SW 1271 (cell line): ENCODE measurements at regions not wholly inside any gene's neighbourhood (a gene's known extent, or its start where the extent isn't known, plus 50 kb on each side); places are given as distances from the start of the nearest gene placed in this dataset.

Experiments used
- DNase-seq, 2 experiments: peaks; one replicate each; lab custom pipeline; 2025; lab: John Stamatoyannopoulos, UW

DNA sequence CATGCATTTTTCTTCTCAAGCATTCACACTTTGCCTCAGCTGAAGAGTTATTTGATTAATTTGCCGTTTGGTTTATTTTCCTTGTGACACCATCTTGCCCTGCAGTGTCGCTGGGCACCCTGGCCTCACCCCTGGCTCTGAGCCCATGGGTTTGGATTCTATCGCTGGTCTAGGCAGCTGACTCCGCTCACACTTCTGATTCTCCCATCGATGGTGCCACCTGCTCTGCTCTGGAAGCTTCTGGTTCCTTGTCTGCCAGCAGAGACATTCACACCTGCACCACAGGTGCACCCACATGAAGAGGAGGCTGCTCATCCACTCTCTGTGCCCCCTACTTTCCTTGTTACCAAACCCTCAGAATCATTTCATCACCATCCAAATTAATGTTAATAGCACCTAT, 291.6 kb upstream of the CDH4 start:
- no peak for DNase-seq

DNA sequence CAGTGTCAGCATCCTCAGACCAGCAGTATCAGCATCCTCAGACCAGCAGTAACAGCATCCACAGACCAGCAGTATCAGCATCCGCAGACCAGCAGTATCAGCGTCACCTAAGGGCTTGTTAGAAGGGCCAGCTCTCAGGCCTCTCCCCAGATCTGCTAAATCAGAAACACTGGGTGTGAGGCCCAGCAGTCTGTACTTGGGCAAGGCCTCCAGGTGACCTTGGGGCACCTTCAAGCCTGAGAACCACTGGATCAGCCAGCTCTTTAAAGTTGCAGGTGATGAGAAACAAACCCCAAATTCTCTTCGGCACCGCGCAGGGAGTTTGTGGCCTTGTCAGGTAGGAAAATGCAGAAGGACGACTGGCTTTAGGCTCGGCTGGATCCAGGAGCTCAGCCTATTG, 290.5 kb upstream of the CDH4 start:
- DNase-seq, result no peak

DNA sequence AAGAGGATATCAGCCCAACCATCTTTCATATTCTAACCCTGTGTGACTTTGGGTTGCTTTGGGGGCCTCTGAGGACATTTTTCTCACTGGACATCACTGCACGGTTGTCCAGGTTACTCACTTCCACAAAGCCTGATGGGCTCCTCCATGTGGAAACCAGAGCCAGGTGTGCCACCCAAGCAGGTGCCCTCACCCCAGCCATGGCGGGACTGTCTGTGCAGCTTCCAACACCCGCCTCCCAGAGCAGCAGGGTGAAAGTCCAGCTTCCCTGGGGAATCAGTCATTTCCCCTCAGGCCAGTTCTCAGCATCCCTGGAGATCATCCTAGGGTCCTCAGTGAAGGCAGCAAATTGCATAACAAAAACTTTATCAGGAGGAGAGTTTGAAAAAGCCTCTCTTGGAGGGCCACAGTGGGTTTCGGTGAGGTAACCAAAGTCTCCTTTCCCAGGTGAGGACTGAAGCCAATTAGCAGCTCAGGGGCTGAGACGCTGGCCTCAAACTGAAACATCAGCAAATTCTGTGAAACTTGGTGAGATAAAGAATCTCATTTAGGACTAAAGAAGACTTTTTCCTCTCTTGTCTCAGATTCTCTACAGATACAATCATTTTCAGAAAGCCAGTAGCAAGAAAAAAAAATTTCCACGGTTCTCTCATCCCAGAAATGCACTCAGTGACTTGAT, 289.6 kb upstream of the CDH4 start:
- no peak for DNase-seq

DNA sequence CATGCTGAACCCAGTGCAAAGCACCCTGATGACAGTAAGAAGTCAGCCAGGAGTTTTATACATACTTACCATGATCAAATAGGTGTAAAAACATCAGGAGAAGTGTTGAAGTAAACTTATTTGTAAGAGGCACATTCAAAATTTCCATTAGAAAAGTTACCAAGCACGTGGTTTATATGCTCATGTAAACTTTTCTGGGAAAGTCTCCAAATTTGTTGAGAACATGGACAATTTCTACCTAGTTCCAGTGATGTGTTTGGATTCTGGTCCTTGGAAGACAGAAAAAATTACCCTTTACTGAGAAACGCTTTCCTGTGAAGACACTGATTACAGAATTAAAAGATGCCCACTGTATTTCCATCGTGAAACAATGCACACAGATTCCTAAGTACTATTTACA, 288.9 kb upstream of the CDH4 start:
- DNase-seq, result no peak

DNA sequence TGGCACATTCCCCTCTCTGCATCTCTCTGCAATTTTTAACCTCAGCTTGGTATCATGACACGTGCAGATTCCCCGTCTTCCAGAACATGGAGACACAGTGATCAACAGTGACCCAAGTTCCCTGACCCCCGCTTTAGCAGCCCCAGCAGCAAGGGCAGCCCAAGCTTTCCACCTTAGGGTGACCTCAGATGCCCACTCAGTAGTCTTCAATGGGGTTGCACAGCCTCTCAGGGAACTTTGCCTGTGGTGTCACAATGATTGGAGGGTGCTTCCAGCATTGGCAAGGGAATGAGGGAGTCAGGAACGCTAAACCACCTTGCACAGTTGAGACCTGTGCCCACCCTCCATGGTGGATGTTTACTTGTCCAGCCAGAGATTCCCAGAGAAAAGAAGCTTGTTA, 287.1 kb upstream of the CDH4 start:
- DNase-seq, result no peak

DNA sequence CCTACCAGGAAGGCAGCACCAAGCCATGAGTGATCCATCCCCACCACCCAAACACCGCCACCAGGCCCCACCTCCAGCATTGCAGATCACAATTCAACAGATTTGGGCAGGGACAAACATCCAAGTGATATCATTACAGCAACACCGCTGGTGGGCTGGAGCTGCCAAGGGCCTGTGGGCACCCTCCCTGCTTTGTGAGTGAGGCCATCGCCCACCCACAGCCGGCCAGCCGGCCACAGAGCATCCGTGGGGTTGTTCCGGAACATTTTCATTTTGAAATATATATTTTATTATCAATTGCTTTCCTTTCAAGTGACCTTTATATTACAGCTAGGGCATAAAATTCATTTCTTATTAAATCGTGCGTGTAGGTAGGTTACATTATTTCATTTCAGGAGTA, 286.0 kb upstream of the CDH4 start:
- DNase-seq, result no peak

DNA sequence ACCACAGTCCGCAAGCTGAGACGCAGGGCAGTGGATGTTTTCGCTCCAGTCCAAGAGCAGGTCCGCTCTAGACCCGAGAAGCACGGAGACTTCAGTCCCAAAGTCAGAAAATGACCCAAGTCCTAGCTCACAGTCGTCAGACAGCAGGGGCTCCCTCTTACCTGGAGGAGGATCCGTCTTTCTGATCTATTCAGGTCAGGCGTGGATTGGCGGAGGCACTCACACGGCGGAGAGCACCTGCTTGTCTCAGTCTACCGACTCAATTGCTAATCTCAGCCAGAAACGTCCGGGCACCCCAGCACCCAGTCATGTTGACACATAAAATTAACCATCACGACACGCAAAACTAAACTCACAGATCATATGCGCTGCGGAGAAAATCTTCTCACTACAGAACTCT, 285.3 kb upstream of the CDH4 start:
- DNase-seq, result no peak

DNA sequence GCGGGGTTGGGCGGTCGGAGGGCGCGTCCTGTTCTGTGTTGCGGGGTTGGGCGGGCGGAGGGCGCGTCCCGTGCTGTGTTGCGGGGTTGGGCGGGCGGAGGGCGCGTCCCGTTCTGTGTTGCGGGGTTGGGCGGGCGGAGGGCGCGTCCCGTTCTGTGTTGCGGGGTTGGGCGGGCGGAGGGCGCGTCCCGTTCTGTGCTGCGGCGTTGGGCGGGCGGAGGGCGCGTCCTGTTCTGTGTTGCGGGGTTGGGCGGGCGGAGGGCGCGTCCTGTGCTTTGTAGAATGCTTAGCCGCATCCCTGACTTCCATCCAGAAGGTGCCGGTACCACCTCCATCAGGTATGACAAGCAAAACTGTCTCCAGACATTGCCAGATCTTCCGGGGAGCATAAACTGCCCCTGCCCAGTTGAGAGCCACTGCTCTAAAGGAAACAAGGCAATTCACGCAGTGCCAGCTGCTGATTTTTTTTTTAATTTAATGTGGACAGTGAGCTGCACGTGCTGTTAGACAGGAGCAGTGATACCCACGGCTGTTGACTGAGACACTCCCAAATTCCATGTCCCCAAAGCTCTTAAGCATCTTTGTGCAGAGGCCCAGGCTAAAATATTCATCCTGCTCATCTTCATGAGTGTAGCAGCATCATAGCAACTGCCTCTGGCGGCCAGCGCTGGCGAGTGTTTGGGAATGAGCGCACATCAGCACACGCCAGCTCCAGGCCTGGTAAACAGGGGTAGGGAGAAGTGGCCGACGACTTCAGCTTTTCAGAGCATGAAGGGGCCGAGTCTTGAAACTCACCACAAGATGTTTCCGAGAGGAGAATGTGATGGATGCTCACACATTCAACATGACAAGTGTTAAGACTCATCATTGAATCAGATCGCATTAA, 284.4 kb upstream of the CDH4 start:
- DNase-seq, result no peak

DNA sequence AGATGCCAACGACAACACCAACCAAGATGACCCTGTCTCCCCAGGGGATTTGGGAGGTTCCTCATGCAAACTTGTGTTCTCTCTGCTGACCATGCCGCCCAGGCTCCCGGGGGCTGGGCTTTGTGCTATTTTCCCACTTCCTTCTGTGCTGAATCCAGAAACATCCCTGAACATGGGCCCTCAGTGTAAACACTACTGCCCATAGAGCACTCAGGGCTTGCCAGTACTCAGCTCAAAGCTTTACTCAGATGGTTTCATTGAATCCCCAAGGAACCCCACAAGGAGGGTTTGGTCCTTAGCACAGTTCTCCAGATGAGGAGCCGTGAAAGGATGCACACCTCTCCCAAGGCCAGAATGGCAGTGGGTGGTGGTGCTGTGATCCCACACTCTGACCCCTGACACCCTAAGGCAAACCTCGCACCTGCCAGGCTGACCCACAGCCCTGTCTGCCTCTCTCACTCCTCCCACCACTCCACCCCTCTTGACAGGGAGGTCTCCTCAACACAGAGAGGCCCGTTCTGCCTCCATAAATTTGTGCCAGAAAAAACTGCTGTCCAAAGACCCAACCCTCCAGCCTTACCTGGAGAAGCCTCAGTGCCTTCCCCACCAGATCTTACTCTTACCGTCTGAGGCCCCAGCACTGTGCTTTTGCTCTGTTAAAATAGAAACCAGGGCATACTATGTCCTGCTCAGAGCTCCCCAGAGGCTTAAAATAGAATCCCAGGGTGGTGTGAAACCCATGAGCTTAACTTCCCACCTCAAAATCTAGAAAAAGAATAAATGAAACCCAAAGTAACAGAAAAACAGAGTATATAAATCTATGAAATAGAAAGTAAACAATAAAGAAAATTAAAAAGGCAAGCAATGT, 283.0 kb upstream of the CDH4 start:
- DNase-seq, result no peak

DNA sequence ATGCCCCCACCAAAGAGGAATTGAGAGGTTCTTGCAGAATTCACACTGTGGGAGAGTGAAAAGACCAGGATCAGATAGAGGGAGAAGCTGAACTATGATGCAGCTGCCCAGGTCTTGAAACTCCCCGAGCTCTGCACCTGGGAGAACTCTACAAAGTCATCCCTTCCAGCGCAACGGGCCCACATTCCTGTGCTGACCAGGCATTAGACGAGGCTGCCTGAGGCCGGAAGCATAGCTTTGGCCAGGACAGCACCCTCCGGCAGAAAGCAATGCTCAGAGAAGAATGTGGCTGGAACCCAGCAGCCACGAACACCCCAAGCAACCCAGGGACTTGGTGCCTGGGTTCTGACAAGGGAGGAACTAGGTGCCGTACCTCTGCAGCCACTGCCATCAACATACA, 281.5 kb upstream of the CDH4 start:
- DNase-seq, result no peak

DNA sequence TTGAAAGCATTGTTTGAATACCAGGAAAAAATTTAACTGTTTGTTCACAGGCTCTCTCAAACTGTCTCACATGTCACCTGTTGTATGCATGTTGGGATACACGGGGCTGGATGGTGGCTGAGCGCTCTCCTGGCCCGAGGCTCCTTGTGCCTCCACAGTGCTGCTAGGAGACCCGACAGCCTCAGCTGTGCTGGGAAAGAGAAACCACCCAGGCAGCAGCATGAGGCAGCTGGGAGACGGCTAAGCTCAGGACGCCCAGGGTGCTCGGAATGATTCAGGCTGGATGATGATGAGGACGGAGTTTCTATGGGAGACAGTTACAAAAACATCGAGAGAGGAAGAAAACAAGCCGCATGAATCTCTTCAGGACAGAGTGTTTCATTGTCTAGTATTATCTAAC, 278.0 kb upstream of the CDH4 start:
- DNase-seq, result no peak

DNA sequence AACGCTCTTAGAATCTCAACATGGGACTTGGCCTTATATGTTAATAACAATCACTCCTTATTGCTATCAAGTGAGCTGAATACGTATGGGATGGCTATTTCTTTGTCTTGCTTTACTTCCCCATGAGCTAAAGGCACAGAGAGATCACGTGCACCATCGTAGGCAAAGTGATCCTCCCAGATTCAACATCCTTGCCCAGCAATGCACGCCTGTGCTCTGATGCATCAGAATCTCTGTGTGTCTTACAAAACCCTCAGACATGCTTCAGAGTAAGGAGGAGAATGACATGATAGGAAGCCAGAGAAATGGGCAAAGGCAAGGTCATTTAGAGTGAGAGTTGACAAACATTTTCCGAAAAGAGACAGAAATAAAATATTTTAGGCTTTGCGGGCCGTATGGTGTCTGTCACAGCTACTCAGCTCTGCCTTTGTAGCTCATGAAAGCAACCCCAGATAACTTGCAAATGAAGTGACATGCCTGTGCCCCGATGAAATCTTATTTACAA, 277.6 kb upstream of the CDH4 start:
- no peak for DNase-seq

DNA sequence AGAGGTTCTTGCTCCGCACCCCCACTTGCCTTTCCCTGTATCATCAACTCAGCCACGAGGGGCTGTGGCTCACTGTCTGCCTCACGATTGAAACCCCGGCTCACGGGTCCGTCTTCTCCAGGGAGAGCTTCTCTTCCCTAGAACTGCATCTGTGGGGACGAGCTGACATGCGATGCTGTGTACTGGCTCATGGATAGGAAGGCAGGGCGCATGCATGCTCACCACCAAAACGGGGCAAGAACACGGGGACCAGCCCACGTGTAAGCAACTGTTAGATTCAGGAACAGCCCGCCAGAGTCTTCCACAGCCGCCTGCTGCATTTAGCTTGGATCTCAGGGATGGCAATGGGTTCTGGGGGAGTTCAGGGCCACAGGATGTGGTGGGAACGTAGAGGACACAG, 275.9 kb upstream of the CDH4 start:
- DNase-seq, result no peak

DNA sequence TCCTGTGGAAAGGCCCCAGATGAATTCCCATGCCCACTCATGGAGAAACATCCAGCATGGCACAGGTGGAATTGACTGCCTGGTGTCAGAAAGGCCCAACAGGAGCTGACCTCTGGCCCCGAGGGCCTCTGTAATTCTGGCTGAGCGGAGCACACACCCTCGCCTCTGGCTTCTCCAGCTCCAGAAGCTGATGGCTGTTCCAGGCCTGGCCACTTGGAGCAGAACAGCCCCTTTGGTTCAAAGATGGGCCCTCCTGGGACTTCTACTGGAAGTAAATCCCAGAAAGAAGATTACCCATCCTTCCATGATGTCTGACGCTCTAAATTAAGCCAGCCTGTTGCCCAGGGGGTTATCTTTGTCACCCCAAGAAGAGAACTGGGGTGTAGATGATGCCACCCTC, 275.1 kb upstream of the CDH4 start:
- DNase-seq, result no peak

DNA sequence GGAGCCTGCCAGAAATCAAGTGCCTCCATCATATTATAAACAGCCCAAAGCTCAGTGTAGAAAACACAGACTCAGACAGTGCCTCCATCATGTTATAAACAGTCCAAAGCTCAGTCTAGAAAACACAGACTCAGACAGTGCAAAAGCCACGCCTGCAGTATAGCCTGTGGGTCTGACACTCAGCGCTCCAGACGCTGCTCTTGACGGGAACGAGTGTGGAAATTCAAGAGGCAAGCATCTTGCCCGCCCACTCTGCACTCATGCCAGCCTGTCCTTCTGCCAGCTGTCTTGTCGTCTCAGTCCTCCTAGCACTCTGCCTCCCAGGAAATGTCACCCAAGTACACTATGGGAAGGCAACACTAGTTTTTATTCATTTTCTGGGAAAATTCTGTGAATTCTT, 274.2 kb upstream of the CDH4 start:
- DNase-seq, result no peak

DNA sequence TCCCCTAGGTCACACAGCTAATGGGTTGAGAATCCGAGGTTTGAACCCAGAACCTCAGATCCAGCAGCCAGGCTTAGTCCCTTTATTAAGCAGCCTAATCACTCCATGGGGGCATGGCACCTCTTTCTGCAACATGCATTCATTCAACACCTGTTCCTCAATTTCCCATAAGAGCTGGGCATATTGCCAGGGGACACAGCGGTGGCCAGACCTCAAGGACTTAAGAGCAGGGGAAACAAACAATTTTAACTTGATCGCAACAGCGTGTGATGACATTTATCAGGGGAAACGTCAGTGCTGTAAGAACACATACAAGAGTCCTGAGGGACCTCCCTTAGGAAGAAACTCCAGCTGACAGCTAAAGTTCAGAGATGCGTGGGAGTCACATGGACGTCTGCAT, 267.4 kb upstream of the CDH4 start:
- DNase-seq, result no peak

DNA sequence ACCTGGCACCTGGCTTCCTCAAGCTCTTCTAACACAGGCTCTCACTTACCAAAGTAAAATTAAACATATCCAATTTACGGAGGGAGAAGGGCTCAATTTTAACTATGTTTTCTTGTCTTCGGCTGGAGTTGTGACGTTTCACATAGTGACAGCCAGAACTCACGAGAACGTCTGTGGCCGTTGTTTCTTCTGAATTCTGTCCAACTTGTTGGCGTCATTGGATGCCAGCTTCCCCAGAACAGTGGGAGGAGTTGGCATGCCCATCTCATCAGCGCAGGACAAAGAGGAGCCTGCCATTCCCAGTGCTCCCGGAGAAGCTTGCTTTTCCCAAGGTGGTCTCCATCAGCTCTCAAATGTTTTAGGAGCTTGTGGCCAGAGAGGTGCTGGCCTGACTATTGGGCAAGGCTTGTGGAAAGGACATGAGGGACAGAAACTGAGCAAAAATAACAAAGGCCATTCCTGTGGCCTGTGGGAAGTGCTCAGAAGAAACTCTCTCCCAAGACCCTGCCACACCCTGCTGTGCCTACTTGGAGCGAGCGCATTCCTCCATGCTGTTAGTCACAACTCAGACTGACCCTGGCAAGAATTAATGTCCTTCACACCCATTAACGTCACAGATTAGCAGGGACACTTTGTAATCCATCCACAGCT, 265.4 kb upstream of the CDH4 start:
- DNase-seq, result no peak

DNA sequence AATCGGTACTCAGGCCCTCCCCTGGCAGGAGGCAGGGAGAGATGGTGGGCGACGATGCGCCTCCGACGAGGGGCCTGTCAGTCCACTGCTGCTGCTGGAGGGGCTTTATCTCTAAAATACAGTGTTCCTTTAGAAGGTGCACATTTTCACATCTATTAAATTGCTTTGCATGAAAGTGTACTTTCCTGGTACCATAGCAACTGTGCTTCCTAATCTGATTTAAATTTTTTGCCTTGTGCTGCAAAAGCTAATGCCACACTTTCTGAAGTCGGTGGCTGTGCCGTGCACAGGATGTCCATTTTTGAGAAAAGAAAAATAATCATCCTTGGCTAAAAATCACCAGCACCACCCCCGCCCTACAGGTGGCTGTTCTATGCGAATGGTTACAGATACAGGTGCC, 262.0 kb upstream of the CDH4 start:
- DNase-seq, result no peak

DNA sequence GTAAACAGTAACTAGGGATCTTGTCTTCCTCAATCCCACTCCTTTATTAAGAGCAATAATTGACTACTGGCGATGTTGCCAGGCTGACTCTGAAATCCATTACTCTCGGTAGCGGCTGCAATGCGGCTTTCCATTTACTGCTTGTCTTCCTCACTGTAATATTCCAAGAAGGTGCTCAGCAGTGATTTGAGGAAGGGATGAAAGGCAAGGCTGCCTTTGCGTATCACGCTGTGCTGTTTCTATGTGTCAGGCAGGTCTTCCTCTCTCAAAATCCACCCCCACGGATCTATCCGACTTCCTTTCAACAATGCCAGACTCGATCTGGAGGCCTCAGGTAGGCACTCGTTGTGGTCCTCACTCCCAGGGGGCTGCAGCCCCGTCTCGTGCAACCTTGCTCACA, 261.4 kb upstream of the CDH4 start:
- no peak for DNase-seq

DNA sequence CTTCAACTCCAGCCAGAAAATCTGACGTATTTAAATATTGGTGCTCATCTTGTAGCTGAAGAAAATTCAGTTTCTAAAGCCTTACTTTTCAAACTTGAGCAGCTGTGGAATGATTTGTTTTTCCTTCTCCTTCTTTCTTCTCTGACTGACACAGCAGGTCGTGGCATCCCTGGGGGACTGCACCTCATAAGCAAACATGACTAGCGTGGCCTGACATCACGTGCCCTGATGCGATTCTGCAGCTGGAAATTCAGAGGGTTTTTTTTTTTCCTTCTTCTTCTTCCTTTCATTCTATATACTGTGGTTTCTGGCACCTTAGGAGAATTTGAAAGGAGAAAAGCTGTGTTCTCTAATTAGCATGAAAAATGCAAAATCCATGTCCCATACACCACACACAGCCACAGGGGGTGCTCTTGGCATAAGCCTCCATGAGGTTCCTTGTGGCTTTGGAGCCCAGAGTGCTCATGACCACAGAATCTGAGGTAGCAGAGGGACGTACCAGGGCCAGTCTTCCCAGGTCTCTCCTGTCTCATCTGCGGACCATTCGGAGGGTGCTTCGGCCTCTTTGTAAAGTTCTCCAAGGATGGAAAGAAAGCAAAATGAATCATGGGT, 258.5 kb upstream of the CDH4 start:
- peak in 1 of 2 experiments; percentile 25 for DNase-seq

DNA sequence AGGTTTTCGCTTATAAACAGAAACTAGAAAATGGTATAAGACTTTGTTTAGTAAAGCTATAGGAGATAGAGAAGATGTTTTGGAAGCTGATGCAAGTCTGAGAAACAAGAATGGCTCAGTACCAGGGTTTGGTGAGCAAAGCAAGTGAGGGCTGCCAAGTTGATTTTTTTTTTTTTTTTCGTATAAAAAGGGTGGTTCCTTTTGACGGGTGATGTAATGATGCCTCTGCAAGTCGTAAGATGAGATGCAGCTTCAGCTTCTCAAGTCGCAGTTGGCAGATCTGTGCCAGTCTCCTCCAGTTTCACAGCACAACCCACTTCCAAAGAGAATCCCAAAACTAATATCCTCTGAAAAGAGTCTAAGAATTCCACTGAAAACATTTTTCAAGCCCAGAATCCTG, 252.8 kb upstream of the CDH4 start:
- DNase-seq, result no peak

DNA sequence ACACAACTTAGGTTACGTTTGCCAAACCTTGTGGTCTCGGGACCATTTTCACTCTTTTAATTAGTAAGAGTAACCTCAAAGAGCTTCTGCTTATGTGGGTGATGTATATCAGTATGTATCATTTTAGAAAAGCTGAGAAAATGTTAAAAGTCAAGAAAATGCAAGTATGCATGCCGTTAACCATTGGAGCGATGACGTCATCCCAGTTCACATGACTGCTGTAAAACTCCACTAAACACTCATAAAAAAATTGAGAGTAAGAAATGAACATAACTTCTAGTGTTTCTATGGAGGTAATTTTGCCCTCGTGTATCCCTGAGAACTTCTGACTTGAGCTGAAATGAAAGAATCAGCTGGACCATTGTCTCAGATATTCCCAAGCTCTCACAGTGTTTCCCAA, 250.0 kb upstream of the CDH4 start:
- DNase-seq, result no peak
